Karpas-422 (cell line): ENCODE measurements at regions not wholly inside any gene's neighbourhood (a gene's known extent, or its start where the extent isn't known, plus 50 kb on each side); places are given as distances from the start of the nearest gene placed in this dataset.

Experiments used
- DNase-seq: peaks from one replicate; pipeline ENCODE4 v3.0.0-alpha.2; 2015
- H2AFZ ChIP-seq: fragments of 200-600 bp; sonication (generic); 2 replicates; pipeline ENCODE4 v1.6.1; 2014; ENCODE audit warnings: antibody characterized with exemption, low read length, mixed read lengths
- H3K27ac ChIP-seq: fragments of 200-600 bp; sonication (generic); 2 replicates; pipeline ENCODE4 v1.5.1; 2014; ENCODE audit warnings: mild to moderate bottlenecking, low read length, moderate library complexity
- H3K27me3 ChIP-seq: fragments of 200-600 bp; sonication (generic); 2 replicates; pipeline ENCODE4 v1.6.1; 2014; ENCODE audit warnings: low read length, mixed read lengths
- H3K36me3 ChIP-seq: fragments of 200-600 bp; sonication (generic); 2 replicates; pipeline ENCODE4 v1.6.1; 2014; ENCODE audit warnings: low read length, mixed read lengths; ENCODE audit not compliant: insufficient read depth
- H3K4me1 ChIP-seq: fragments of 200-600 bp; sonication (generic); 2 replicates; pipeline ENCODE4 v1.6.1; 2014; ENCODE audit warnings: mild to moderate bottlenecking, low read length, mixed read lengths
- H3K4me2 ChIP-seq: fragments of 200-600 bp; sonication (generic); 2 replicates; pipeline ENCODE4 v1.6.1; 2014; ENCODE audit warnings: low read length, low read depth, mild to moderate bottlenecking; ENCODE audit not compliant: poor library complexity, severe bottlenecking
- H3K4me3 ChIP-seq: fragments of 200-600 bp; sonication (generic); 2 replicates; pipeline ENCODE4 v1.5.1; 2014; ENCODE audit warnings: mild to moderate bottlenecking, antibody characterized with exemption, low read length, mixed read lengths
- H3K79me2 ChIP-seq: fragments of 200-600 bp; sonication (generic); 2 replicates; pipeline ENCODE4 v1.6.1; 2014; ENCODE audit warnings: mild to moderate bottlenecking, low read length, mixed read lengths
- H3K9ac ChIP-seq: fragments of 200-600 bp; sonication (generic); 2 replicates; pipeline ENCODE4 v1.6.0; 2014; ENCODE audit warnings: low read length
- H3K9me2 ChIP-seq: fragments of 200-600 bp; sonication (generic), shearing (Covaris generic); replicated peaks from 2 replicates; pipeline ENCODE4 v1.6.0; 2014; ENCODE audit warnings: mild to moderate bottlenecking, low read length, moderate library complexity; ENCODE audit not compliant: insufficient read depth
- H3K9me3 ChIP-seq: fragments of 300-700, 200-600 bp; sonication (generic); 2 replicates; pipeline ENCODE4 v1.6.1; 2014; ENCODE audit warnings: low read length, mixed read lengths
- H4K20me1 ChIP-seq: fragments of 200-600 bp; sonication (generic); 2 replicates; pipeline ENCODE4 v1.6.1; 2014; ENCODE audit warnings: mild to moderate bottlenecking, antibody characterized with exemption, low read length, low read depth; ENCODE audit not compliant: insufficient read depth

DNA sequence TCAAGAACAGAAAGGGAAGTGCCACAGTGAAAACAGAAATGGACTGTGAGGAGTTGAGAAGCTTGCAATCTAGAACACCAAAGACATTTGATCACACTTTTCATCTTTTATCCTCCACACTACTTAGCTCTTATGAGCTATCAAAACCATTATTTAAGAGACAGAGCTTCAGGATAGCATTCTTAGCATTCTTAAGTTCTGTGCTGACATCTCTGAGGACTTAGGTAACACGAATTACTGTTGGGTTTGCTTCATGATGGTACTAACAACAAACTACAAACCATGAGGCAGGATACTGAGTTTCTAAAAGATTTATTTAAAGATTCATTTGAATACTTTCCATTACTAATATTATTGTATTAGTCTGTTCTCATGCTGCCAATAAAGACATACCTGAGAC lies 1038.6 kb downstream of the TUSC7 start:
- H3K36me3 ChIP-seq = no peaks in the 10 kb centered on the region
- no peaks in the 10 kb centered on the region for H4K20me1 ChIP-seq
- H3K9me2 ChIP-seq = no peaks in the 10 kb centered on the region
- H3K27ac ChIP-seq = no peak overlapping the region
- DNase-seq = no peak
- H3K4me3 ChIP-seq = no peak overlapping the region
- H3K9ac ChIP-seq = no peak overlapping the region
- no peak overlapping the region for H3K4me2 ChIP-seq
- no peaks in the 10 kb centered on the region for H3K9me3 ChIP-seq
- H2AFZ ChIP-seq = no peak overlapping the region
- no peaks in the 10 kb centered on the region for H3K79me2 ChIP-seq
- no peaks in the 10 kb centered on the region for H3K27me3 ChIP-seq
- no peaks in the 10 kb centered on the region for H3K4me1 ChIP-seq

- Histone ChIP-seq H3K27ac (no peak overlapping the region), H3K4me3 (no peak overlapping the region), H3K4me1 (no peaks in the 10 kb centered on the region), H3K9me3 (no peaks in the 10 kb centered on the region), H4K20me1 (no peaks in the 10 kb centered on the region), H3K4me2 (no peak overlapping the region), H3K9ac (no peak overlapping the region), H3K9me2 (no peaks in the 10 kb centered on the region), H3K27me3 (no peaks in the 10 kb centered on the region), H2AFZ (no peak overlapping the region), H3K79me2 (no peaks in the 10 kb centered on the region), H3K36me3 (no peaks in the 10 kb centered on the region)
- DNase-seq = no peak
Observed at GRCh38 chr3:117750674-117751269, 1041.2 kb downstream of the TUSC7 start.

DNA sequence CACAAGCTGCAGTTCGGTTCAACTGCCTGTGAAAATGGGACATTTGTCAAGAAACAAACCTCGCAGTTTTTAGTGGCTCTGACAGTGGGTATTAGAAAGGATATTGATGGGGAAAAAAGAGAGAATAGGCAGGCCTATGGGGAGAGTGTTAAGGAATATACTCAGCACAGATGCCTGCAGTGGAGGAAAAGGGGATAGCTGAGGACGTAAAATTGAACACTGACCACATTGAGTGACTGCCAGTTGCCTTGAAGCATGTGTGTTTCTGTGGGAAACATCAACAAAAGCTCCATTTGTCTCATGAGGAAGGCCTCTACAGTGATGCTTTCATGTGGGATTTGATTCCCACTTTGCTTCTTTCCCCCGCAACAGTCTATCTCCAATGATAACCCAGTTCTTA lies 1042.1 kb downstream of the TUSC7 start:
- Histone ChIP-seq H2AFZ (no peak overlapping the region), H3K27me3 (no peaks in the 10 kb centered on the region), H4K20me1 (no peaks in the 10 kb centered on the region), H3K79me2 (no peaks in the 10 kb centered on the region), H3K9me2 (no peaks in the 10 kb centered on the region), H3K27ac (no peak overlapping the region), H3K4me1 (no peaks in the 10 kb centered on the region), H3K9ac (no peak overlapping the region), H3K9me3 (no peaks in the 10 kb centered on the region), H3K4me3 (no peak overlapping the region), H3K4me2 (no peak overlapping the region), H3K36me3 (no peaks in the 10 kb centered on the region)
- DNase-seq = no peak

DNA sequence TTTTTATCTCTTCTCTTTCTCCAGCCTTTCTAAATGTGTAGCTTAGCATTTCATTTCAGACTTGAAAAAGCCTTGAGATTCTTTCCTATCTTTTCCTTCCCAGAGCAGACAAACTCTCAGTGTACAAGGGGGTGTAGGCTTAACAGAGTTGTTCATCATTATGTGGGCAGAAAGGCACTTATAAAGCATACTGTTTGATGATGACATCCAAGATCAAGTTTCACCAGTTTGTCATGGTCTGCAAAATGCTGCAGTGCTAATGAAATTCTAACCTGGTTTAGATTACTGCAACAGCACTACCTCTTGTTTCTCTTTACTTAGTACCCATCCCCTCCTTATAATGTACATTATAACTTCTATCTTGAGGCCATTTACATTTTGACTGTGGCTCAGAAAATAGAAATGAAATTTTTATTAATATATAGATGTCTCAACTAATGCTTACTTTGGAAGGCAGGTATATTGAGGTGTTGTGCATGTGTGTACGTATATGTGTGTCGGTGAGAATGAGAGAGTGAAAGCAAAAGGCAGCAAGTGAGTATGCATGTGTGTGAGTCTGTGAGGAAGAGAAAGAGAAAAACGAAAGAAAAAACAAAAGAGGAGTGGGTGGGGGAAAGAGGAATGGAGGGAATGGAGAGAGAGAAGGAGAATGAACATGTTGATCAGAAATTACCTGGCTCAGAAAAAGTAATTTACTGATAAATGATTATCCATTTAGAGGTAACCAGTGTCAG lies 1043.6 kb downstream of the TUSC7 start:
- Histone ChIP-seq H3K4me2 (no peak overlapping the region), H4K20me1 (no peaks in the 10 kb centered on the region), H3K4me1 (no peaks in the 10 kb centered on the region), H3K36me3 (no peaks in the 10 kb centered on the region), H3K27me3 (no peaks in the 10 kb centered on the region), H3K9me2 (no peaks in the 10 kb centered on the region), H2AFZ (no peak overlapping the region), H3K27ac (no peak overlapping the region), H3K79me2 (no peaks in the 10 kb centered on the region), H3K9ac (no peak overlapping the region), H3K9me3 (no peaks in the 10 kb centered on the region), H3K4me3 (no peak overlapping the region)
- no peak for DNase-seq

DNA sequence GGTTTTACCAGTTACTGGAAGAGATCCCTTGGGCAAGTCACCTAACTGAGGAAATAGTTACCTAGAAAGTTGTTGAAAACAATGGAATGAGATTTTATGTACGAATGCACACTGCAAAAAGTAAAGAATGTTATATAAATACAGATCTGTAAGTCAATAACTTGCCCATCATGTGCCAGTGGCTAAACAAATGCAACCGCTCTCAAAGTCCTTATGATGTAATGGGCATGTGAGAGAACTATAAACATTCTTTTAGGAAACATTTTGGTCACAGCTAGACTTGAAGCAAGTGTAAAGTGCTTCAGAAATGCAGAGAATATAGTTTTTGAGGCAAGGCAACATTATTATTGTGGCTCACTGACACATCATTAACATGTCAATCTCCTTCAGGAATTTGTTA lies 1044.5 kb downstream of the TUSC7 start:
- Histone ChIP-seq H3K4me2 (no peak overlapping the region), H3K27ac (no peak overlapping the region), H3K4me3 (no peak overlapping the region), H3K9ac (no peak overlapping the region), H3K9me3 (no peaks in the 10 kb centered on the region), H3K27me3 (no peaks in the 10 kb centered on the region), H3K9me2 (no peaks in the 10 kb centered on the region), H3K36me3 (no peaks in the 10 kb centered on the region), H3K79me2 (no peaks in the 10 kb centered on the region), H3K4me1 (no peaks in the 10 kb centered on the region), H2AFZ (no peak overlapping the region), H4K20me1 (no peaks in the 10 kb centered on the region)
- DNase-seq = no peak

DNA sequence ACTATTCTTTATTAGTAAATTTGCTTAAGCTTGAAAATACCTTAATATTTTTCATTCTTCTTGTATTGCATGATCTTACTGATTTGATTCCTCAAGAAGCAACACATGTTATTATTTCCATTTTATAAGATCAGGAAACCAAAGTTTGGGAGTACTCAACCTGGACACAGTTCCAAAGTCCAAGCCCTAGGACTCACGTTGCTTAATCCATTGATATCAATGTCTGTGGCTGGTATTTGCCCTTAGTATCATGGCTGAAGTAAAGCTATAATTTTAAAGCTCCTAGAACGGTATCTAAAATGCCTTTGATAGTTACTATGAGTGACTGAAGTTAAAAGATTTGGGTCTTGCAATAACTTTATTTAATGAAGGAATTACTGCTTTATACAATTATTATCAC lies 1045.3 kb downstream of the TUSC7 start:
- H3K79me2 ChIP-seq = no peaks in the 10 kb centered on the region
- H4K20me1 ChIP-seq = no peaks in the 10 kb centered on the region
- H3K27me3 ChIP-seq = no peaks in the 10 kb centered on the region
- no peak overlapping the region for H3K27ac ChIP-seq
- H3K4me3 ChIP-seq = no peak overlapping the region
- H3K4me2 ChIP-seq = no peak overlapping the region
- no peak overlapping the region for H3K9ac ChIP-seq
- no peaks in the 10 kb centered on the region for H3K4me1 ChIP-seq
- no peaks in the 10 kb centered on the region for H3K9me2 ChIP-seq
- H3K9me3 ChIP-seq = no peaks in the 10 kb centered on the region
- no peaks in the 10 kb centered on the region for H3K36me3 ChIP-seq
- no peak overlapping the region for H2AFZ ChIP-seq
- DNase-seq = no peak

- no peak overlapping the region for H2AFZ ChIP-seq
- no peaks in the 10 kb centered on the region for H3K27me3 ChIP-seq
- no peaks in the 10 kb centered on the region for H3K36me3 ChIP-seq
- H3K79me2 ChIP-seq = no peaks in the 10 kb centered on the region
- H3K4me3 ChIP-seq = no peak overlapping the region
- H3K27ac ChIP-seq = no peak overlapping the region
- H4K20me1 ChIP-seq = no peaks in the 10 kb centered on the region
- no peak overlapping the region for H3K9ac ChIP-seq
- H3K4me2 ChIP-seq = no peak overlapping the region
- no peaks in the 10 kb centered on the region for H3K9me2 ChIP-seq
- no peaks in the 10 kb centered on the region for H3K4me1 ChIP-seq
- no peaks in the 10 kb centered on the region for H3K9me3 ChIP-seq
- DNase-seq = no peak
Observed at GRCh38 chr3:117756563-117756962, 1047.0 kb downstream of the TUSC7 start.

DNA sequence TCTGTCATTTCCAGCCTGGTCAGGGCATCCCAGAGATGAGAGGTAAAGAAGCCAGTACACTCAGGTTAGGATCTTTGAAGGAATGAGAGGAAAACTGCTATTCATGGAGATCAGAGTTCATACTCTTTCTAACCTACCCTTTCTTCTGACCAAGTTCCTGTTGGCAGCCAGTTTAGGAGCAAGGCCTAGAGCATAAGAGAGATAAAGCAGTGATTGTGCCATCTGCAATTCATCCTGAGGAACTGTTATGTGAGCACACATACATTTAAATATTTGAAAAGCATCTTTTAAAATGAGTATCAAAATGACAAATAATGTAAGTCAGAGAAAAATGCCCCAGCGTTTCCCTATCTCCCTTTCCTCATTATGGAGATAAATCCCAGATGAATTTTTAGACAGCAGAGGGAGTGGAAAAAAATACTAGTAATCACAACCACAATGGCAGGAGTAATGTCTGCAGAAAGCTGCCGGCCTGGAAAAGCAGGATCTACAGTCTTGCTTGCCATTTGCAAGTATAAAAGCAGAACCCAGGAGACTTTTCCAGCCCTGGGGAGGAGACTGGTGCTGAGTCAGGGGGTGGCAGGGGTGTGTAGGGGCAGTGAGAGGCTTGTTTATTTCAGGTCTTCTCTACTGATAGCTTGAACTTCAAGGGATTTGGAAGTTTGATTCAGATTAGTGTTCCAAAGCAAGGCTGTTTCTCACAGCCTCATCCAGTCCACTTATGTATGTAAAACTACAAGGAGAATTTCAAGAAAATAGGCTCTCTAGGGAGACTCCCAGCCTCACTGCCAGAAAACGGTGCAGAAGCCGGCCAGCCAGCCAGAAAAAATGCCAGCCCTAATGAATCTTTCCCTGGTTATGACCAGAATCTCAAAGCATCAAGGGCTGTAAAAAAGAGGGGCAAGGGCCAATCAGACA lies 1052.4 kb downstream of the TUSC7 start:
- no peak overlapping the region for H3K4me3 ChIP-seq
- H3K27ac ChIP-seq = no peak overlapping the region
- no peaks in the 10 kb centered on the region for H3K4me1 ChIP-seq
- no peak overlapping the region for H3K4me2 ChIP-seq
- no peaks in the 10 kb centered on the region for H3K9me2 ChIP-seq
- no peak for DNase-seq
- no peaks in the 10 kb centered on the region for H3K36me3 ChIP-seq
- no peak overlapping the region for H2AFZ ChIP-seq
- no peaks in the 10 kb centered on the region for H4K20me1 ChIP-seq
- H3K27me3 ChIP-seq = no peaks in the 10 kb centered on the region
- H3K9me3 ChIP-seq = no peaks in the 10 kb centered on the region
- H3K9ac ChIP-seq = no peak overlapping the region
- no peaks in the 10 kb centered on the region for H3K79me2 ChIP-seq
